Parathyroid adenoma (tissue), 2 donors: ENCODE measurements at regions not wholly inside any gene's neighbourhood (a gene's known extent, or its start where the extent isn't known, plus 50 kb on each side); places are given as distances from the start of the nearest gene placed in this dataset.

ENCODE experiments used
- H2AFZ ChIP-seq: fragments of 300-600 bp; sonication (generic); one replicate; pipeline ENCODE4 v1.7.0; 2017; ENCODE audit warnings: antibody characterized with exemption, mild to moderate bottlenecking
- H3K27ac ChIP-seq: fragments of 300-600 bp; sonication (generic); one replicate; pipeline ENCODE4 v1.7.0; 2017
- H3K27me3 ChIP-seq: fragments of 300-600 bp; sonication (generic); one replicate; pipeline ENCODE4 v1.7.0; 2017; ENCODE audit warnings: low read length; ENCODE audit not compliant: control insufficient read depth, insufficient read depth
- H3K36me3 ChIP-seq: fragments of 300-600 bp; sonication (generic); one replicate; pipeline ENCODE4 v1.7.0; 2017; ENCODE audit warnings: low read length; ENCODE audit not compliant: control insufficient read depth, insufficient read depth
- H3K4me1 ChIP-seq: fragments of 300-600 bp; sonication (generic); one replicate; pipeline ENCODE4 v1.7.0; 2017; ENCODE audit warnings: control low read depth
- H3K4me2 ChIP-seq: fragments of 300-600 bp; sonication (generic); one replicate; pipeline ENCODE4 v1.7.0; 2017; ENCODE audit warnings: low read length
- H3K4me3 ChIP-seq: fragments of 300-600 bp; sonication (generic); one replicate; pipeline ENCODE4 v1.7.0; 2017; ENCODE audit warnings: low read depth, low read length
- H3K79me2 ChIP-seq: fragments of 300-600 bp; sonication (generic); one replicate; pipeline ENCODE4 v1.7.0; 2017; ENCODE audit warnings: control low read depth
- H3K9ac ChIP-seq: fragments of 300-600 bp; sonication (generic); one replicate; pipeline ENCODE4 v1.7.0; 2017; ENCODE audit warnings: mild to moderate bottlenecking
- H3K9me3 ChIP-seq: fragments of 300-600 bp; sonication (generic); one replicate; pipeline ENCODE4 v1.7.0; 2017; ENCODE audit warnings: low read length; ENCODE audit not compliant: control insufficient read depth
- TF ChIP-seq, protein P1 (sequence below): fragments of 300-600 bp; sonication (generic); IDR thresholded peaks from one replicate; pipeline ENCODE4 v1.7.0; 2017; ENCODE audit warnings: antibody characterized with exemption, mild to moderate bottlenecking
- donor health status: primary hyperparathyroidism.

DNA sequence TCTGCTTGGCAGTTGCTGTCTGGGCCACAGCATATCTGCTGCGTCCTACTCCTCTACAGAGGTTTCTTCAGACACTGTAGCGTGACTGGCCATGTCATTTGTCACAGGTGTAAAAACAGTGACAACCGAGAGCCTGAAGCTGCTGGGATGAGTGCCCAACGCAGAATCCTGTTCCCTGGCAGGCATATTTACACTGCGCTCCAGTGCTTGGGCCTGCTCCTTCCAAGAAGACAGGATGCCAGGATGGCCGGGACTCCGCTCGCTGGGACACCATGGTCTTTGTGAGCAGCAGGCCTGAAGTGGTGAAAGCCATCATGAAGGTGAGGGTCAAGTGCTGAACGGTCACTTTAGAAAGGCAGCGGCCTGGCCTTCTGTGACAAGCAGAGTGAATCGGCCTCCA is 171.4 kb downstream of the EMP1 start:
- Histone ChIP-seq H3K4me3 (no peak overlapping the region), H3K27ac (no peak overlapping the region), H3K9me3 (no peaks in the 10 kb centered on the region), H3K4me2 (no peak overlapping the region), H3K9ac (no peak overlapping the region), H3K4me1 (no peaks in the 10 kb centered on the region), H2AFZ (no peak overlapping the region), H3K79me2 (no peaks in the 10 kb centered on the region), H3K27me3 (no peaks in the 10 kb centered on the region), H3K36me3 (no peaks in the 10 kb centered on the region)
- TF ChIP-seq, protein P1, sequence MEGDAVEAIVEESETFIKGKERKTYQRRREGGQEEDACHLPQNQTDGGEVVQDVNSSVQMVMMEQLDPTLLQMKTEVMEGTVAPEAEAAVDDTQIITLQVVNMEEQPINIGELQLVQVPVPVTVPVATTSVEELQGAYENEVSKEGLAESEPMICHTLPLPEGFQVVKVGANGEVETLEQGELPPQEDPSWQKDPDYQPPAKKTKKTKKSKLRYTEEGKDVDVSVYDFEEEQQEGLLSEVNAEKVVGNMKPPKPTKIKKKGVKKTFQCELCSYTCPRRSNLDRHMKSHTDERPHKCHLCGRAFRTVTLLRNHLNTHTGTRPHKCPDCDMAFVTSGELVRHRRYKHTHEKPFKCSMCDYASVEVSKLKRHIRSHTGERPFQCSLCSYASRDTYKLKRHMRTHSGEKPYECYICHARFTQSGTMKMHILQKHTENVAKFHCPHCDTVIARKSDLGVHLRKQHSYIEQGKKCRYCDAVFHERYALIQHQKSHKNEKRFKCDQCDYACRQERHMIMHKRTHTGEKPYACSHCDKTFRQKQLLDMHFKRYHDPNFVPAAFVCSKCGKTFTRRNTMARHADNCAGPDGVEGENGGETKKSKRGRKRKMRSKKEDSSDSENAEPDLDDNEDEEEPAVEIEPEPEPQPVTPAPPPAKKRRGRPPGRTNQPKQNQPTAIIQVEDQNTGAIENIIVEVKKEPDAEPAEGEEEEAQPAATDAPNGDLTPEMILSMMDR, result no peak

DNA sequence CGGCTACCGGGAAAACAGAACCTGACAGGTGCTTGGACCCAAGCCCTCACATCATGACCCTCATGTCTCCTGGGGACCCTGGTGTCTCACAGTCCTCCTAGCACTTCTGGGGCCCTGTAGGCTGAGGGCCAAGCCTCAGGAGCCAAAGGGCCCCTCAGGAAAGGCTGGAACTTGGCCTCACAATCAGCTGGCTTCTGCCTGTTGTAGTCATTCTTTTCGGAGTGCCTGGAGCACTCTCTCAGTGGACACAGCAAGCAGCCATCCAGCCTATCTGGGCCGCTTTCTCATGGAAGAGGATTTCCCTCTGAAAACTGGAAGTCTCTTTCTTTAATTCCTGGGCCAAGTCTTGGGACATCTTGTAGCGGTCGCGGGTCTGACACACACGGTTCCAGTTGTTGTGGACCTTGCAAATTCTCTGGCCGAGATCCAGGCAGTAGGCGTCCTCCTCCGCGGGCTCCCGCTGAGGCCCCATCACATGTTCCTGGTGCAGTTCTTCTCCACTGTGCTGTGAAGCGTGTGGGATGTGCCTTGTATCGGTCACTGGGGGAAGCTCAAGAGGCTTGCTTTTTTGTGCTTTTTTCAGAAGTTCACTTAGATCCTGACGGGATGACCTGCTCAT is 169.3 kb downstream of the EMP1 start:
- no peaks in the 10 kb centered on the region for H3K79me2 ChIP-seq
- TF ChIP-seq, protein P1, result no peak
- H3K9me3 ChIP-seq, result no peaks in the 10 kb centered on the region
- no peak overlapping the region for H3K4me3 ChIP-seq
- H3K36me3 ChIP-seq, result no peaks in the 10 kb centered on the region
- no peak overlapping the region for H2AFZ ChIP-seq
- H3K9ac ChIP-seq, result no peak overlapping the region
- no peaks in the 10 kb centered on the region for H3K27me3 ChIP-seq
- H3K27ac ChIP-seq, result no peak overlapping the region
- H3K4me2 ChIP-seq, result no peak overlapping the region
- no peaks in the 10 kb centered on the region for H3K4me1 ChIP-seq

DNA sequence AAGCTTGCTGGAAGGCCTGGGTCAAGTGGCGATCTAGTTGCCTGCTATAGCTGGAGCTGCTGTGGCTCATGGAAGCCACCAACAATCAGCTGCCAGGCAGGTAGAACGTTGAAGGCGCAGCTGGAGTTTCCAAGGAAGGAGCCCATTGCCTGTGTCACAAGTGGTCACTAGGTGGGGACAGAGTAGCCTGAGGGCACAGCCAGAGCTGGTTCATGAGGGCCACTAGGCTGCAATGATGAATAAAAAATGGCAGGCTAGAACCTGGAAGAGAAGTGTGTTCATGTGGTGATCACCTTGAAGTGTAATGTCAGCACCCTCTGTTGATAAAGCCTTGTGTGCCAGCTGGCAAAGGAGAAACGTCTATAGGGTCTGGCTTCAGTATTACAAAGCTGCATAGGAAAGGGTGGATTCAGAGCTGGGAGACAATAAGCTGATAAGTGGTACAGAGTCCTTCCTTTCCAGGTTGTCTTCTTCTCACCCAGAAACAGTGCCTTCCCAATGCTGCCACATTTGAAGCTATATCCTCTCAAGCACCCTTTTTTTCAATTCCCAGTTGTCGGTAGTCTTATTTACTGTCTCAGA is 165.8 kb downstream of the EMP1 start:
- Histone ChIP-seq H3K4me1 (no peaks in the 10 kb centered on the region), H3K4me3 (no peak overlapping the region), H3K36me3 (no peaks in the 10 kb centered on the region), H3K9ac (no peak overlapping the region), H3K27me3 (no peaks in the 10 kb centered on the region), H3K4me2 (no peak overlapping the region), H3K27ac (no peak overlapping the region), H3K9me3 (no peaks in the 10 kb centered on the region), H2AFZ (peak overlapping the region; percentile 42), H3K79me2 (no peaks in the 10 kb centered on the region)
- TF ChIP-seq, protein P1, result peak; percentile 82

DNA sequence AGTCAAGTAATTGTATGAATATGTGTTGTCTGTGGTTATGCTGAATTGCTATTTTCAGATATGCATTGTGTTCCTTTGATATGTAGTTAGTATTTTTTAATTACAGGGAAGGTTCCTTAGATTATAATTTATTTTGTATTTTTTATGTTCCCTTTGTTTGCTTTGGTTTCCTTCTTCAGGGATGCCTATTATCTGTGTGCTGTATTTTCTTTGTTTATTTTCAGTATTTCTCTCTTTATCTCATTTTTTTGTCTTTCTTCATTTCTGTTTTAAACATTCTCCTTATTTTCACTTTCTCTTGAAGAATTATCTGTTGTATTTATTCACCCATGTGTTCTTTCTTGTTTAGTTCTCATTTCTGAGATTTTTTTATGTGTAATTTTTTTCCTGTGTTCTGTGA is 163.1 kb downstream of the EMP1 start:
- Histone ChIP-seq H3K9me3 (no peaks in the 10 kb centered on the region), H3K79me2 (no peaks in the 10 kb centered on the region), H3K4me3 (no peak overlapping the region), H3K9ac (no peak overlapping the region), H3K4me1 (no peaks in the 10 kb centered on the region), H3K36me3 (no peaks in the 10 kb centered on the region), H3K27me3 (no peaks in the 10 kb centered on the region), H3K27ac (no peak overlapping the region), H2AFZ (no peak overlapping the region), H3K4me2 (no peak overlapping the region)
- TF ChIP-seq, protein P1, result no peak

DNA sequence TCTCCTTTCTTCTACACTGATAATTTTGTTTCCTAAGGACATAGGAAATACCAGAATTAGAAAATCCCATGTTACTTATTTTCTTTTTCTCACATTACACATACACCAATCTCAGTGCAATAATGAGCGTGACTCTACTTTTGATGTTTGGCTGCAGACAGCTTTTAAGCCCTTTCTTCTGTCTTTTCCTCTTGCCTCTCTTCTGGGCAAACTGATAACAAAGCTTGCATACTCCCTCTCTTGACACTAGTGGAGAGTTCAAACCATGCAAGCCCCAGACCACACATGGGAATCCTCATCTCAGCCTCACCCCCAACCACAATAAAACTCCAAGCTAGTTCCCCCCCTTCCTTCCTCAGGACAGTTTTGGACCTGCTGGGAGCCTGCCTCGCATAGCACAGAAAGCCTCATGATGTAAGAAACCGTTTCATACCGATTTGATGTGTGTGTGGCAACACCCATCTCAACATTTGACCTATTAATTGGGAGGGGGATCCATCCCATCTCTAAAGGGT is 161.9 kb downstream of the EMP1 start:
- Histone ChIP-seq H3K9ac (no peak overlapping the region), H3K27ac (no peak overlapping the region), H3K79me2 (no peaks in the 10 kb centered on the region), H3K4me1 (no peaks in the 10 kb centered on the region), H3K4me3 (no peak overlapping the region), H3K4me2 (no peak overlapping the region), H3K27me3 (no peaks in the 10 kb centered on the region), H3K9me3 (no peaks in the 10 kb centered on the region), H3K36me3 (no peaks in the 10 kb centered on the region), H2AFZ (no peak overlapping the region)
- TF ChIP-seq, protein P1, result no peak
